LHCN-M2 (cell line): ENCODE measurements at regions not wholly inside any gene's neighbourhood (a gene's known extent, or its start where the extent isn't known, plus 50 kb on each side); places are given as distances from the start of the nearest gene placed in this dataset.

ENCODE experiments used
- DNase-seq: peaks from one replicate; pipeline ENCODE4 v3.0.0-alpha.2; 2012; ENCODE audit warnings: low read depth

GRCh38 chrX:20382082-20382481 is 115.4 kb upstream of the RPS6KA3 start:
- DNase-seq, result no peak

GRCh38 chrX:20378233-20378920 is 111.7 kb upstream of the RPS6KA3 start:
- DNase-seq, result peak; percentile 71

GRCh38 chrX:20374900-20375438 is 108.3 kb upstream of the RPS6KA3 start:
- DNase-seq, result no peak

GRCh38 chrX:20374450-20374849 is 107.7 kb upstream of the RPS6KA3 start:
- no peak for DNase-seq

- DNase-seq, result no peak
Observed at GRCh38 chrX:20373063-20373462, 106.4 kb upstream of the RPS6KA3 start.

GRCh38 chrX:20372533-20372932 is 105.8 kb upstream of the RPS6KA3 start:
- DNase-seq, result peak; percentile 64

GRCh38 chrX:20369468-20369867 is 102.8 kb upstream of the RPS6KA3 start:
- DNase-seq, result no peak

GRCh38 chrX:20364238-20364637 is 97.5 kb upstream of the RPS6KA3 start:
- no peak for DNase-seq

GRCh38 chrX:20363275-20363674 is 96.6 kb upstream of the RPS6KA3 start:
- no peak for DNase-seq

GRCh38 chrX:20362268-20363267 is 95.9 kb upstream of the RPS6KA3 start:
- peak; percentile 70 for DNase-seq

GRCh38 chrX:20361890-20362262 is 95.2 kb upstream of the RPS6KA3 start:
- DNase-seq, result peak; percentile 69

- DNase-seq, result peak; percentile 68
Observed at GRCh38 chrX:20361081-20361889, 94.6 kb upstream of the RPS6KA3 start.

- no peak for DNase-seq
Observed at GRCh38 chrX:20355187-20355586, 88.5 kb upstream of the RPS6KA3 start.

GRCh38 chrX:20354505-20354904 is 87.8 kb upstream of the RPS6KA3 start:
- no peak for DNase-seq

- DNase-seq, result no peak
Observed at GRCh38 chrX:20352935-20353336, 86.2 kb upstream of the RPS6KA3 start.

- DNase-seq, result no peak
Observed at GRCh38 chrX:20352504-20352903, 85.8 kb upstream of the RPS6KA3 start.

- DNase-seq, result no peak
Observed at GRCh38 chrX:20350596-20350995, 83.9 kb upstream of the RPS6KA3 start.

- no peak for DNase-seq
Observed at GRCh38 chrX:20348139-20348538, 81.4 kb upstream of the RPS6KA3 start.

GRCh38 chrX:20347481-20347880 is 80.8 kb upstream of the RPS6KA3 start:
- DNase-seq, result no peak

- DNase-seq, result no peak
Observed at GRCh38 chrX:20333672-20334071, 67.0 kb upstream of the RPS6KA3 start.

- no peak for DNase-seq
Observed at GRCh38 chrX:20330545-20330944, 63.8 kb upstream of the RPS6KA3 start.

GRCh38 chrX:20329435-20329834 is 62.7 kb upstream of the RPS6KA3 start:
- DNase-seq, result no peak
